BJ (cell line): ENCODE measurements at regions not wholly inside any gene's neighbourhood (a gene's known extent, or its start where the extent isn't known, plus 50 kb on each side); places are given as distances from the start of the nearest gene placed in this dataset.

Source experiments
- CTCF ChIA-PET: fragments of 350-600 bp; formaldehyde crosslinking; extraction: SDS; loops from one replicate; lab custom pipeline; 2021; ENCODE audit warnings: antibody characterized with exemption, inconsistent platforms; lab: Yijun Ruan, JAX
- POLR2A ChIA-PET: fragments of 300-600 bp; sonication (Branson Sonifier 250); formaldehyde crosslinking; extraction: SDS; loops from one replicate; lab custom pipeline; 2021; ENCODE audit warnings: antibody characterized with exemption; lab: Charles Lee
- DNase-seq: peaks from one replicate; pipeline ENCODE4 v3.0.0-alpha.2; 2011; ENCODE audit warnings: low read depth
- H3K27me3 ChIP-seq: 2 replicates; pipeline ENCODE4 v1.6.0; 2011; ENCODE audit warnings: low read length; ENCODE audit not compliant: control insufficient read depth, insufficient read depth
- H3K36me3 ChIP-seq: 2 replicates; pipeline ENCODE4 v1.5.1; 2011; ENCODE audit warnings: low read length; ENCODE audit not compliant: control insufficient read depth, insufficient read depth
- H3K4me3 ChIP-seq: 2 replicates; pipeline ENCODE4 v1.5.1; 2011; ENCODE audit warnings: low read depth, mild to moderate bottlenecking, control low read depth, low read length
- CTCF ChIP-seq: IDR thresholded peaks from 2 replicates; pipeline ENCODE4 v1.5.1; 2011; ENCODE audit warnings: low read depth, mild to moderate bottlenecking, control low read depth, inconsistent platforms, low read length, moderate library complexity; ENCODE audit not compliant: insufficient read depth

- ChIA-PET CTCF (interaction anchor here (0.6 kb wide), 1 partner anchor 140 kb away, joined by 3 read pairs; no protein-coding TSS in a partner anchor), POLR2A (no interaction called here)
- Histone ChIP-seq H3K27me3 (peaks cover 16% of the 10 kb centered on the region), H3K36me3 (no peaks in the 10 kb centered on the region), H3K4me3 (no peak overlapping the region)
- DNase-seq, result no peak
- TF ChIP-seq CTCF, result no peak
These were observed 126.0 kb upstream of the PMEPA1 start for GRCh38 chr20:57835588-57836455.

- no peak for DNase-seq
- Histone ChIP-seq H3K4me3 (no peak overlapping the region), H3K36me3 (no peaks in the 10 kb centered on the region), H3K27me3 (peaks cover 16% of the 10 kb centered on the region)
- POLR2A ChIA-PET, result no interaction called here
- CTCF ChIA-PET, result interaction anchor here (0.6 kb wide), 1 partner anchor 139 kb away, joined by 3 read pairs; no protein-coding TSS in a partner anchor
- no peak for TF ChIP-seq CTCF
These were observed 125.2 kb upstream of the PMEPA1 start for GRCh38 chr20:57835074-57835452.

- no peak for DNase-seq
- POLR2A ChIA-PET, result no interaction called here
These were observed 124.7 kb upstream of the PMEPA1 start for GRCh38 chr20:57834306-57835073.

GRCh38 chr20:57831993-57832585 is 122.3 kb upstream of the PMEPA1 start:
- H3K27me3 ChIP-seq, result peaks cover 1% of the 10 kb centered on the region
- no peak for DNase-seq
- CTCF ChIA-PET, result no interaction called here
- no peaks in the 10 kb centered on the region for H3K36me3 ChIP-seq
- no peak for TF ChIP-seq CTCF
- POLR2A ChIA-PET, result no interaction called here
- H3K4me3 ChIP-seq, result no peak overlapping the region

More at GRCh38 chr20:57834306-57835073, 124.7 kb upstream of the PMEPA1 start:
- CTCF ChIA-PET, result no interaction called here
- Histone ChIP-seq H3K4me3 (no peak overlapping the region), H3K27me3 (peaks cover 12% of the 10 kb centered on the region), H3K36me3 (no peaks in the 10 kb centered on the region)
- no peak for TF ChIP-seq CTCF
